H9 (cell line): ENCODE measurements at regions not wholly inside any gene's neighbourhood (a gene's known extent, or its start where the extent isn't known, plus 50 kb on each side); places are given as distances from the start of the nearest gene placed in this dataset.
"Not testable (repeated sequence)": the region's sequence is repeated elsewhere in the genome, so short reads cannot be mapped to it uniquely, and the experiment has no call there.

ENCODE experiments used
- DNase-seq: peaks from one replicate; pipeline ENCODE4 v3.0.0-alpha.2; 2017
- H2AFZ ChIP-seq: one replicate; pipeline ENCODE4 v1.6.1; 2013; ENCODE audit warnings: mild to moderate bottlenecking, low read length, control low read depth, moderate library complexity
- H2AK5ac ChIP-seq: 2 replicates; pipeline ENCODE4 v1.6.1; 2013; ENCODE audit warnings: low read length, control low read depth, mixed read lengths; ENCODE audit not compliant: insufficient read length
- H2BK120ac ChIP-seq: one replicate; pipeline ENCODE4 v1.6.1; 2013; ENCODE audit warnings: low read depth, mild to moderate bottlenecking, low read length, control low read depth, inconsistent platforms; ENCODE audit not compliant: poor library complexity, severe bottlenecking
- H2BK12ac ChIP-seq: 2 replicates; pipeline ENCODE4 v1.6.1; 2013; ENCODE audit warnings: low read length, control low read depth, mixed read lengths, low read depth; ENCODE audit not compliant: insufficient read length
- H2BK15ac ChIP-seq: 2 replicates; pipeline ENCODE4 v1.6.1; 2013; ENCODE audit warnings: low read depth, low read length, control low read depth
- H2BK20ac ChIP-seq: one replicate; pipeline ENCODE4 v1.6.1; 2013; ENCODE audit warnings: low read depth, mild to moderate bottlenecking, low read length, control low read depth, inconsistent platforms; ENCODE audit not compliant: poor library complexity, severe bottlenecking
- H2BK5ac ChIP-seq: 2 replicates; pipeline ENCODE4 v1.6.1; 2013; ENCODE audit warnings: low read length, control low read depth, mixed read lengths; ENCODE audit not compliant: insufficient read length
- H3K14ac ChIP-seq: 2 replicates; pipeline ENCODE4 v1.6.1; 2013; ENCODE audit warnings: low read length, control low read depth; ENCODE audit not compliant: insufficient read depth
- H3K18ac ChIP-seq: 2 replicates; pipeline ENCODE4 v1.6.1; 2013; ENCODE audit warnings: low read depth, mild to moderate bottlenecking, mixed read lengths, low read length, control low read depth; ENCODE audit not compliant: insufficient read length
- H3K23ac ChIP-seq: 2 replicates; pipeline ENCODE4 v1.6.1; 2013; ENCODE audit warnings: low read length, control low read depth, mixed read lengths, low read depth; ENCODE audit not compliant: insufficient read length
- H3K23me2 ChIP-seq: 2 replicates; pipeline ENCODE4 v1.6.1; 2013; ENCODE audit warnings: low read depth, mild to moderate bottlenecking, mixed read lengths, low read length, control low read depth; ENCODE audit not compliant: insufficient read length, poor library complexity, severe bottlenecking
- H3K27ac ChIP-seq: 2 replicates; pipeline ENCODE4 v1.5.1; 2013; ENCODE audit warnings: low read length, control low read depth, mixed read lengths, low read depth; ENCODE audit not compliant: insufficient read length
- H3K27me3 ChIP-seq: 2 replicates; pipeline ENCODE4 v1.6.1; 2013; ENCODE audit warnings: low read length, control low read depth, inconsistent platforms; ENCODE audit not compliant: insufficient read depth
- H3K4ac ChIP-seq: 2 replicates; pipeline ENCODE4 v1.6.1; 2013; ENCODE audit warnings: low read depth, mild to moderate bottlenecking, control low read depth, inconsistent platforms, low read length, moderate library complexity
- H3K4me1 ChIP-seq: 2 replicates; pipeline ENCODE4 v1.6.1; 2013; ENCODE audit warnings: low read length, control low read depth, inconsistent platforms; ENCODE audit not compliant: insufficient read depth
- H3K4me2 ChIP-seq: 2 replicates; pipeline ENCODE4 v1.6.1; 2013; ENCODE audit warnings: low read length, control low read depth, mixed read lengths; ENCODE audit not compliant: insufficient read length, insufficient read depth
- H3K56ac ChIP-seq: 2 replicates; pipeline ENCODE4 v1.6.1; 2013; ENCODE audit warnings: low read depth, mild to moderate bottlenecking, mixed read lengths, low read length, control low read depth; ENCODE audit not compliant: insufficient read length
- H3K79me1 ChIP-seq: 2 replicates; pipeline ENCODE4 v1.6.1; 2013; ENCODE audit warnings: low read depth, mild to moderate bottlenecking, moderate library complexity, low read length, control low read depth, inconsistent platforms; ENCODE audit not compliant: insufficient read depth, poor library complexity, severe bottlenecking
- H3K79me2 ChIP-seq: 2 replicates; pipeline ENCODE4 v1.6.1; 2013; ENCODE audit warnings: low read length, control low read depth, inconsistent platforms; ENCODE audit not compliant: insufficient read depth
- H3K9ac ChIP-seq: 2 replicates; pipeline ENCODE4 v1.6.1; 2013; ENCODE audit warnings: low read length, control low read depth, mixed read lengths; ENCODE audit not compliant: insufficient read length; ENCODE audit errors: extremely low read depth
- H3K9me3 ChIP-seq: one replicate; pipeline ENCODE4 v1.6.1; 2013; ENCODE audit warnings: low read depth, low read length, inconsistent platforms; ENCODE audit not compliant: control insufficient read depth
- H3T11ph ChIP-seq: one replicate; pipeline ENCODE4 v1.6.1; 2013; ENCODE audit warnings: mild to moderate bottlenecking, low read length, control low read depth, inconsistent platforms
- H4K20me1 ChIP-seq: one replicate; pipeline ENCODE4 v1.6.1; 2013; ENCODE audit not compliant: control insufficient read depth, insufficient read length, insufficient read depth
- H4K5ac ChIP-seq: 2 replicates; pipeline ENCODE4 v1.6.1; 2013; ENCODE audit warnings: low read depth, mild to moderate bottlenecking, mixed read lengths, low read length, control low read depth; ENCODE audit not compliant: insufficient read length
- H4K8ac ChIP-seq: replicated peaks from 2 replicates; pipeline ENCODE4 v1.6.1; 2013; ENCODE audit warnings: low read length, control low read depth, mixed read lengths, low read depth; ENCODE audit not compliant: insufficient read length
- H4K91ac ChIP-seq: 2 replicates; pipeline ENCODE4 v1.6.1; 2013; ENCODE audit warnings: low read depth, mild to moderate bottlenecking, moderate library complexity, mixed read lengths, low read length, control low read depth; ENCODE audit not compliant: insufficient read length
- H3K27ac Mint-ChIP-seq, 3 experiments: 2 replicates in 2 of 3; 3 replicates in 1 of 3; pipeline ENCODE4 v1.8.0; 2020 to 2021; ENCODE audit warnings: mixed read lengths in 3 of 3, mild to moderate bottlenecking in 1 of 3, moderate library complexity in 1 of 3
- H3K27me3 Mint-ChIP-seq: 2 replicates; pipeline ENCODE4 v1.8.0; 2021; ENCODE audit warnings: low read depth, mild to moderate bottlenecking, moderate library complexity, mixed read lengths
- H3K36me3 Mint-ChIP-seq, 3 experiments: 2 replicates in 2 of 3; 3 replicates in 1 of 3; pipeline ENCODE4 v1.8.0; 2020 to 2021; ENCODE audit warnings: low read depth in 3 of 3, mixed read lengths in 3 of 3; ENCODE audit not compliant: insufficient read depth in 1 of 3
- H3K4me1 Mint-ChIP-seq, 2 experiments: 2 replicates each; pipeline ENCODE4 v1.8.0; 2020; ENCODE audit warnings: mixed read lengths in 2 of 2
- H3K4me3 Mint-ChIP-seq, 2 experiments: 2 replicates in 1 of 2; 3 replicates in 1 of 2; pipeline ENCODE4 v1.8.0; 2020 to 2021; ENCODE audit warnings: mild to moderate bottlenecking in 2 of 2, mixed read lengths in 2 of 2, moderate library complexity in 1 of 2
- H3K9me3 Mint-ChIP-seq, 2 experiments: 2 replicates in 1 of 2; 3 replicates in 1 of 2; pipeline ENCODE4 v1.8.0; 2020; ENCODE audit warnings: mild to moderate bottlenecking in 2 of 2, mixed read lengths in 2 of 2, moderate library complexity in 1 of 2
- CTCF ChIP-seq: fragments of 200-600 bp; sonication (generic); conservative IDR thresholded peaks from 3 replicates; pipeline ENCODE4 v1.8.0; 2021; ENCODE audit warnings: antibody characterized with exemption, mild to moderate bottlenecking
- WGBS: extraction: QIAGEN DNeasy Blood & Tissue Kit; methylation state at CpG from one replicate; pipeline ENCODE4 v1.1.7; 2013; ENCODE audit warnings: missing lambda C conversion rate, low lambda C conversion rate, mixed read lengths; ENCODE audit not compliant: insufficient read length; ENCODE audit errors: extremely low coverage; 5-methylcytosine and 5-hydroxymethylcytosine counted together

GRCh38 chr12:131213896-131214442 lies 260.3 kb downstream of the ADGRD1 start:
- Histone ChIP-seq H2BK20ac (no peak overlapping the region), H2BK12ac (no peak overlapping the region), H4K8ac (no peak overlapping the region), H2AFZ (no peak overlapping the region), H3K27me3 (no peaks in the 10 kb centered on the region), H2BK5ac (no peak overlapping the region), H4K91ac (no peak overlapping the region), H2AK5ac (no peak overlapping the region), H3K27ac (no peak overlapping the region), H3K79me2 (no peaks in the 10 kb centered on the region), H4K20me1 (no peaks in the 10 kb centered on the region), H3K23ac (no peak overlapping the region), H3K23me2 (no peaks in the 10 kb centered on the region), H3K56ac (no peak overlapping the region), H3K79me1 (no peaks in the 10 kb centered on the region), H3T11ph (no peak overlapping the region), H3K18ac (no peak overlapping the region), H3K4me2 (no peak overlapping the region), H3K9me3 (no peaks in the 10 kb centered on the region), H2BK120ac (no peak overlapping the region), H2BK15ac (no peak overlapping the region), H3K14ac (no peak overlapping the region), H4K5ac (no peak overlapping the region), H3K4me1 (peaks cover 5% of the 10 kb centered on the region; the same call in 1 of the 2 replicates), H3K4ac (no peak overlapping the region), H3K9ac (no peak overlapping the region)
- H3K4me3 Mint-ChIP-seq: no peak overlapping the region
- H3K36me3 Mint-ChIP-seq: peaks cover 7 to 14% (median 8%) of the 10 kb centered on the region in 3 experiments; a peak in 6 of 7 replicates
- no CpG with 5 or more reads among the region's 14 CpGs for WGBS
- no peak for TF ChIP-seq CTCF
- no peak for DNase-seq
- H3K9me3 Mint-ChIP-seq: peaks cover 12 to 18% of the 10 kb centered on the region in 2 experiments
- H3K27me3 Mint-ChIP-seq: peaks cover 10% of the 10 kb centered on the region
- H3K27ac Mint-ChIP-seq: no peak overlapping the region
- peaks cover 21 to 24% of the 10 kb centered on the region in 2 experiments for H3K4me1 Mint-ChIP-seq

GRCh38 chr12:131214936-131215335 lies 261.2 kb downstream of the ADGRD1 start:
- DNase-seq: not testable (repeated sequence)
- Mint-ChIP-seq H3K9me3 (peaks cover 12 to 18% of the 10 kb centered on the region in 2 experiments), H3K36me3 (peaks cover 7 to 14% (median 8%) of the 10 kb centered on the region in 3 experiments; a peak in 6 of 7 replicates)

More at GRCh38 chr12:131214936-131215335, 261.2 kb downstream of the ADGRD1 start:
- H2BK12ac ChIP-seq, H3K18ac ChIP-seq, H2BK20ac ChIP-seq, H3K4ac ChIP-seq, H3K79me2 ChIP-seq, H2AK5ac ChIP-seq, H3T11ph ChIP-seq, H3K27me3 ChIP-seq, H3K9ac ChIP-seq, H3K14ac ChIP-seq, H3K4me3 Mint-ChIP-seq, H3K9me3 ChIP-seq, H4K5ac ChIP-seq, H2BK15ac ChIP-seq, H3K27ac Mint-ChIP-seq, H3K4me1 ChIP-seq, H2BK120ac ChIP-seq, H3K56ac ChIP-seq, H2BK5ac ChIP-seq, H3K23ac ChIP-seq, H4K20me1 ChIP-seq, H3K4me2 ChIP-seq, H3K27me3 Mint-ChIP-seq, H3K23me2 ChIP-seq, H3K79me1 ChIP-seq, H3K27ac ChIP-seq, H2AFZ ChIP-seq, H4K8ac ChIP-seq, H4K91ac ChIP-seq: not testable (repeated sequence)
- no CpG with 5 or more reads among the region's 12 CpGs for WGBS
- H3K4me1 Mint-ChIP-seq: peaks cover 21 to 24% of the 10 kb centered on the region in 2 experiments
